ENCODE measurements at regions not wholly inside any gene's neighbourhood (a gene's known extent, or its start where the extent isn't known, plus 50 kb on each side); places are given as distances from the start of the nearest gene placed in this dataset.
"Not testable (repeated sequence)": the region's sequence is repeated elsewhere in the genome, so short reads cannot be mapped to it uniquely, and the experiment has no call there.

GRCh38 chr22:22052548-22053139 is 70.1 kb upstream of the TOP3B start:
- DNase-seq, result not testable (repeated sequence)

GRCh38 chr22:22051032-22051431 is 68.4 kb upstream of the TOP3B start:
- DNase-seq, result not testable (repeated sequence)

GRCh38 chr22:22050141-22050775 is 67.7 kb upstream of the TOP3B start:
- no peak for DNase-seq

GRCh38 chr22:22049684-22050083 is 67.1 kb upstream of the TOP3B start:
- DNase-seq, result no peak

GRCh38 chr22:22048981-22049531 is 66.5 kb upstream of the TOP3B start:
- DNase-seq, result no peak

GRCh38 chr22:22048318-22048942 is 65.8 kb upstream of the TOP3B start:
- no peak for DNase-seq

- DNase-seq, result no peak
Measured at GRCh38 chr22:22047776-22048175, 65.2 kb upstream of the TOP3B start.

GRCh38 chr22:22047266-22047665 is 64.7 kb upstream of the TOP3B start:
- no peak for DNase-seq

- no peak for DNase-seq
Measured at GRCh38 chr22:22046370-22046769, 63.8 kb upstream of the TOP3B start.

- DNase-seq, result no peak
Measured at GRCh38 chr22:22045571-22046335, 63.2 kb upstream of the TOP3B start.

- no peak for DNase-seq
Measured at GRCh38 chr22:22044153-22044552, 61.6 kb upstream of the TOP3B start.

GRCh38 chr22:22043296-22044078 is 60.9 kb upstream of the TOP3B start:
- DNase-seq, result no peak

GRCh38 chr22:22042599-22043295 is 60.2 kb upstream of the TOP3B start:
- DNase-seq, result no peak

GRCh38 chr22:22042009-22042408 is 59.4 kb upstream of the TOP3B start:
- DNase-seq, result no peak

GRCh38 chr22:22040908-22041307 is 58.3 kb upstream of the TOP3B start:
- DNase-seq, result no peak

- DNase-seq, result no peak
Measured at GRCh38 chr22:22040472-22040871, 57.9 kb upstream of the TOP3B start.

- no peak for DNase-seq
Measured at GRCh38 chr22:22039286-22040074, 56.9 kb upstream of the TOP3B start.

- no peak for DNase-seq
Measured at GRCh38 chr22:22038178-22038880, 55.7 kb upstream of the TOP3B start.

- DNase-seq, result no peak
Measured at GRCh38 chr22:22037740-22038139, 55.2 kb upstream of the TOP3B start.

GRCh38 chr22:22037229-22037628 is 54.6 kb upstream of the TOP3B start:
- DNase-seq, result no peak

Measured in NCI-H2081 (cell line).